ENCODE measurements at regions not wholly inside any gene's neighbourhood (a gene's known extent, or its start where the extent isn't known, plus 50 kb on each side); places are given as distances from the start of the nearest gene placed in this dataset.

DNA sequence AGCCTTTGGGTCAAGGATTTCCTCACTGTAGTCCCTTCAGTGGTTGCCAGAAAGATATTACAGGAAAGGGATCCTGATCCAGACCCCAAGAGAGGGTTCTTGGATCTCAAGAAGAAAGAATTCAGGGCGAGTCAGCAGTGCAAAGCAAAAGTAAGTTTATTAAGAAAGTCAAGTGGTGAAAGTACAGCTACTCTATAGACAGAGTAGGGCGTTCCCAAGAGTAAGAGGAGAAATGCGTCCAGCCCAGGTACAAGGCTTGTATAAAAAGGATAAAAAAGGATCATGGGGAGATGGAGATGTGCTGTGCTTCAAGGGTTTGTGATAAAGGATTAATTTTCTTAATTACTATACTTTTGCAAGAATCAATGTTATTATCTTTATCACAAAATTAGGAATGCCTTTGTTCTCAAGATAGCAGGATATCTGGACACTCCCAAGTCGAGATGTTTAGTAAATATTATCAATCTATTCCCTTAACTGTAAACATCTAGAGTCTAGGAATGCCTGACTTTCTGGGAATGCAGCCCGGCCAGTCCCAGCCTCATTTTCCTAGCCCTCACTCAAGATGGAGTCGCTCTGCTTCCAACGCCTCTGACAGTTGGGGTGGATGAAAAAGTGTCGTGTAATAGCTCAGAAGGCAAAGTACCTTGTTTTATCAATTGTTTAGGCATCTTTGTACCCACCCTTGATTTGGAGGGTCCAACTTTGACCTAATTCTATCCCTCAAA, 360.7 kb downstream of the GPM6A start:
- no peak for DNase-seq

DNA sequence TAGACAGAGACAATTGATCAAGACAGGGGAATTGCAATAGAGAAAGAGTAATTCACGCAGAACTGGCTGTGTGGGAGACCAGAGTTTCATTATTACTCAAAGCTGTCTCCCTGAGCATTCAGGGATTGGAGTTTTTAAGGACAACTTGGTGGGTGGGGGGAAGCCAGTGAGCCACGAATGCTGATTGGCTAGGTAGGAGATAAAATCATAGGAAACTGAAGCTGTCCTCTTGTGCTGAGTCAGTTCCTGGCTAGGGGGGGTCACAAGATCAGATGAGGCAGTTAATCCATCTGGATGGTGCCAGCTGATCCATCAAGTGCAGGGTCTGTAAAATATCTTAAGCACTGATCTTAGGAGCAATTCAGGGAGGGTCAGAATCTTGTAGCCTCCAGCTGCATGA, 358.6 kb downstream of the GPM6A start:
- DNase-seq = no peak

DNA sequence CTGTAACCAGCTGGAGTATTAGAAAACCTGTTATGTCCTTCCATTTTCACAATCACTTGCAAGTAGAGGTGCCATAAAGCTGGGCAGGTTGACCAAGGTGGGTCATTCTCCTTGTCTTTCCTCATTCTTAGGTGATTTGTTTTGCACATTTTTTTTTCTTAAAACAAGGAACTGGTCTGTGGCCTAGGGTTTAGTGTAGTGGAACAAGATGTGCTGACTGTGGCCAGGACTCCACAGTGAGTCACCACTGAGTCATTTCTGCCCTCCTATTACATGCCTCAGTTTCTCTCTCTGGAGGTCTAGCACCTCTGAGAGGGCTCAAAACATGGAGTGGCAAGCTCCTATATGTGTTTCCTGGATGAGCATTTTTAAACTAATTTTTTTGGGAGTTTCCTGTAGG, 355.9 kb downstream of the GPM6A start:
- DNase-seq = no peak

DNA sequence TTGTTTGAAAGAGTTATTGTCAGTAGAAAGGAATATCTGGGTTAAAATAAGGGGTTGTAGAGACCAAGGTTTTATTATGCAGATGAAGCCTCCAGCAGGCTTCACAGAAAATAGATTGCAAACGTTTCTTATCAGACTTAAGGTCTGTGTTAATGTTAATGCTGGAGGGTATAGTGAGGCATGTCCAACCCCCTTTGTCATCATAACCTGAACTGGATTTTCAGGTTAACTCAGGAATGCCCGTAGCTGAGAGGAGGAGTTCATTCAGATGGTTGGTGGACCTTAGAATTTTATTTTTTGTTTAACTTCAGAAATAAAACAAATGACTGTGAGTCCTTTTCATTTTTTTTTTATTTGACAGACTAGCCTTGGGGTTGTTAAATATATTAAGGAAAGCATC, 354.1 kb downstream of the GPM6A start:
- DNase-seq = no peak

DNA sequence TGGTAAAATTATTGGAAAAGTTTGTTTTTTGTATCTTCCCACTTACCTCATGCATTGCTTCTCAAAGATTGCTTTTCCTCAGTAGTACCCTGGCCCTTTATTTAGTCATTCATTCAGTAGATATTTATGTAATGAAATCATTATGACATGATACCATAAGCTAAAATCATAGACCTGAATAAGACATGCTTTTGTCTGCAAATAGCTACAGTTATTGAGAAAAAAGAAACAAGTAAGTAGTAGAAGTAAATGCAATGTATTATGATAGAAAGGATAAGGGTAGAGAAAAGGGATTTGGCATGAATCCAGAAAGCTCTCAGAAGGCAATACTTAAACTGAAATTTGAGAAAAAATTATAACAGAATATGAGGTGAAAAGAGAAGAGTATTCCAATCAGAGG, 352.5 kb downstream of the GPM6A start:
- no peak for DNase-seq

DNA sequence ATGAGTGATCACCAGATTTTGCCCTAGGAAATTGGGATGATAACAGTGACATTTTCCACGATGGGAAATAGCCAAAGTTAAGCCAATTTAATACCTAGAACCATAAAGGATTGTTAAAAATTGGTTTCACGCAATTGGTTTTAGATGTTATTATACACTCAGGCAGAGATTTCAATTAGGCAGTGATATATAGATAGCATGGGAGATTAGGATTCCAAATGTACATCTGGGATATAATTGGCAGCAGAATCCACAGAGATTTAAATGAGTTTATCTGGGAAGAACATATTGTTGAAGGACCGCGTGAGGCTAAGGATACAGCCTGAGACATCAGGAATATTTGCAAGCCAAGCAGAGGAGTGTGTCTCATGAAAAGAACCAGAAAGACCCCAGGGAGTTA, 351.6 kb downstream of the GPM6A start:
- DNase-seq = no peak

DNA sequence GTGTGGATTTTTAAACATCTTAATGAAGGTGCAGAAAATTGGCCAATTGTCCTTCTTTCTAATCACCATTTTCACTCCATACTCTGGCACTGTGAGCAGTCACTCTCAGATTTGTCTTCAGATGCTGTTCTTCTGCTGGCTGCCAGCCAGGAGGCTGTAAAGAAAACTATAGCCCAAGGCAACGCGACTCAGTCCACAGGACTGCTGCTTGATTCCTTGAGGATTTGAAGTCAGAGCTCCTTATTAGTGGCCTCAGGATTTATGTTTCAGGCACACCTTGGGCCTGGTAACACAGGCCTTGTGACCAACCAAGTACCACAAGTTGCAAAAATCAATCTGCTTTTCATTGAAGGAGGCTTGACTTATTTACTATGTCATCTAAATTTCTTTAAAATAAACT, 342.6 kb downstream of the GPM6A start:
- DNase-seq = no peak

DNA sequence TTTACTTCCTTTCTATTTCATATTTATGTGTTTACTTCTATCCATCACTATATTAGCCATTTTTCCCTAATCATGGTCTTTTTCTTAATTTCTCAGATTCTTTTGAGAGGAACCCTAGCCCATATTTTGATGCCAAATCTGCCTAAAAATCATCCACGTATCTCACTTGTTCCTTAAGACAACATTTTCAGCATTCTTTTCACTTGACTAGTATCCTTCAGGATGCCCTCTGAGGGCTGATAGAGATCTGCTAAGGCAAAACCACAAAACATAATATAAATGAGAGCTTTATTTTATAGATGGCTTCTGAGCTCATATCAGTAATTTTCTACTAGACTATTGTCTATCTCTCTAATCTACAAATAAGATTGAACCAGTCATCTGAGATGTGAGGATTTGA, 341.9 kb downstream of the GPM6A start:
- no peak for DNase-seq

DNA sequence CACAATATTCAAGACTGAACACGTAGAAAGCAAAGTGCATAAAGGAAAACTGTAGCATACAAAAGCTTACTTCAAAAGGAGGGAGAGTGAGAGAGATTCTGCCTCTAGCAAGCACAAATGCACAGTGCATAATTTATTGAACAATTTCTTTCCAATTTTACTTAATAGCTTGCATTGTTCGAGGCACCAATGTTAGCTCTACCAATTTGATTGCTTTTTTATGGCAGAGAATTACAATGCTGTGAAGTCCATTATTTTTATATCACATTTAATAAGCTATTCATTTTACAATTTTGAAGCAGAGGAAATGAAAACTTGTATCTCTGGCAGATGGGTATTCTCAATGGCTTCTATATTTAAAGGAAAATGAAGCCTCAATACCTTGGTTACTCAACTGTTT, 331.7 kb downstream of the GPM6A start:
- no peak for DNase-seq

DNA sequence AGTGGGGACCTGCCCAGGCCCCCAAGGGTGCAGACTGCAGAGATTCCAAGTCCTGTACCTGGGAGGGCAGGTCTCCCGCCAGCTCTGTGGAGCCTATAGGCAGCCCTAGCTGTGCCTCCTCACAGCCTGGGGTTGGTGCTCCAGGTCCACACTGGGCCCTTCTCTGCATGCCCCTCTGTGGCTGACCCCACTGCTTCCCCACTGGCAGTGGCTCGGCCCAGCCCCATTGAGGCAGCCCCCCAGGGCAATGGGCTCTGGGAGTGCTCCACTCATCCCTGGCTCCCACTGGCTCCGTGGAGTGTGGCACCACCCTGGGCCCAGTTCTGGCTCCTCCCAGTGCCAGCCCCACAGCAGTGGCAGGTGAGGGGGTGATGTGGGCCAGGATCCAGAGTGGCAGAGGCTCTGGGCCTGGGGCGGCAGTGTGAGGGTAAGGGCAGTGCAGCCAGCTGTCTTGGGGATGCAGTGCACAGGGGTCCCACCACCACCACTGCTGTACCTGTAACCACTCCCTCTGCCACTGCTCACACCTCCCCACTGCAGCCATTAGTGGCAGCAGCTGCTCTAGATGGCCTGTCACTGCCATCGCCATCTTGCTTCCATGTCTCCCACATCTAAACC, 312.2 kb downstream of the GPM6A start:
- no peak for DNase-seq

DNA sequence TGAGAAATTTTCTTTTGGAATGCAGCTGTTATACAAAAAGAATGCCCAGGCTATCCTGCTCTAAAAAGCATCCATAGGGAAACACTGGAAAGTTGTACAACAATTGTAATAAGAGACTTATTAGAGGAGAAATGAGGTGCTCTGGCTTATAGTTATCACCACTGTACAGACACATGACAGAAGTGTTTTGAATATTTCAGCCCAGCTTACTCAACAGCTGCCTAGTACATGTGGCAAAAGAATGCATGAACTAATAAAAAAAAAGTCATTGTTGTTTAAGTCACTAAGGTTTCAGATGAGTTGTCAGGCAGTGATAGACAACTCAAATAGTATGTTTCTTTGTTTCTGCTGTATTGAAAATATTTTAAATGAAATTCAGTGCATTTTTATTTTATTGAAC, 307.7 kb downstream of the GPM6A start:
- peak; percentile 35 for DNase-seq

DNA sequence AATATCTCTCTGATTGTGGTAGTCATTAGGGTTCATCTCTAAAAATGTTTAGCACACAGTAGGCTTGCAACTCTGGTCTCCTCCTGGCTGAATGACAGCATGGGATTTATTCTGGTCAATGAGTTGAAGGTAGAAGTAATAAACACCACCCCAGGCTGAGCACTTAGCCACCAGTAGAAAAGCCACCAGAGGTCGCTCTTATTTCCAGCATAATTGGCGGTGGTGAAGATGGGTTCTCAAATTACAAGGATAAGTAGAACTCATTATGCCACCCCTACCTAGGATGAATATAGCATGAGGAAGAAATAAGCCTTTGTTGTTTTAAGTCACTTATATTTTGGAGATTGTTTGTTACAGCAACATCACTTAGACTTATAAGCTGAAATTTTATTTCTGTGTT, 302.7 kb downstream of the GPM6A start:
- DNase-seq = no peak

DNA sequence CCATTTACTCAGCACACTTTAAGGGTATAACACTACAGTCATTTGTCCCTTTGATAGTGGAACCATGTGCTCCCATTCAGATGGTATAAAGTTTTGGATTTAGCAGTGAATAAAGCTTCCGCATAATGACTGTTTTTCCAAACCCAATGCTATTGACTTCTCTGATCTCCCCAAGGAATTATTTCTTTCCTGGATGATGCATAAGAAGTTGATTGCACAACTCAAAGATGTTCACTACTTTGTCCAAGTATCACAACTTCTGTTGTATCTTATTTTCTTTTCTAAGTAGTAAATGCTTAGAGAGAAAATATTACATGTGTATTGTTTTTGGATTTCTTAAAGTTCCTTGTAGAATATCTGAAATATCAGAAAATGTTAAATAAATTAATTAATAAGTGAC, 300.2 kb downstream of the GPM6A start:
- DNase-seq = no peak

DNA sequence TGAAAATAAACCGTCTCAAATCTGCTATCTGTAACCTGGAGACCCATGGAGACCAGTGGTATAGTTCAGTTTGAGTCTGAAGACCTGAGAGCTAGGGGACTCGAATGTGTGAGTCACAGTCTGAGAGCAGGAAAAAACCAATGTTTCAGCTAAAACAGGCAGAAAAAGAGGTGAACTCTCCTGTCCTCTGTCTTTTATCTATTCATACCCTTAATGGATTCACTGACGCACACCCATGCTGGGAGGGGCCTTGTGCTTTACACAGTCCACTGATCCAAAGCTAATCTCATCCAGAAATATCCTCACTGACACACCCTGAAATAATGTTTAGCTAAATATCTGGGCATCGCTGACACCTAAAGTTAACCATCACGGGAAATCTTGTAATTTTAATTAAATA, 297.9 kb downstream of the GPM6A start:
- no peak for DNase-seq

DNA sequence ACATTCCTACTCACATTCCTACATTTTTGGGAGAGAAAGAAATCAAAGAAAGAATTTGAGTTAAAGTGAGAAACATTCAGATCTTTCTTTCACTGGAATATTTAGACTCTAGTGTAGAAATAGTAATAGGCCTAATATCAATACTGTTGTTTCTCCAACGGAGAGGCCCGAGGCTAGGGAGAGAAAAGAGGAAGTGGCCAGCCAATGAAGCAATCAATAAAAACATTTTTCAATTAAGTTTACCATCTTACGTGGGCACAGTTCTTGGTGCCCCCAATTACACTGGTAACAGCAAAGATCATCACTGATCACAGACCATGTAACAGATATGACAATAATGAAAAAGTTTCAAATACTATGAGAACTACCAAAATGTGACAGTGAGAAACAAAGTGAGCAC, 281.4 kb downstream of the GPM6A start:
- DNase-seq = no peak

DNA sequence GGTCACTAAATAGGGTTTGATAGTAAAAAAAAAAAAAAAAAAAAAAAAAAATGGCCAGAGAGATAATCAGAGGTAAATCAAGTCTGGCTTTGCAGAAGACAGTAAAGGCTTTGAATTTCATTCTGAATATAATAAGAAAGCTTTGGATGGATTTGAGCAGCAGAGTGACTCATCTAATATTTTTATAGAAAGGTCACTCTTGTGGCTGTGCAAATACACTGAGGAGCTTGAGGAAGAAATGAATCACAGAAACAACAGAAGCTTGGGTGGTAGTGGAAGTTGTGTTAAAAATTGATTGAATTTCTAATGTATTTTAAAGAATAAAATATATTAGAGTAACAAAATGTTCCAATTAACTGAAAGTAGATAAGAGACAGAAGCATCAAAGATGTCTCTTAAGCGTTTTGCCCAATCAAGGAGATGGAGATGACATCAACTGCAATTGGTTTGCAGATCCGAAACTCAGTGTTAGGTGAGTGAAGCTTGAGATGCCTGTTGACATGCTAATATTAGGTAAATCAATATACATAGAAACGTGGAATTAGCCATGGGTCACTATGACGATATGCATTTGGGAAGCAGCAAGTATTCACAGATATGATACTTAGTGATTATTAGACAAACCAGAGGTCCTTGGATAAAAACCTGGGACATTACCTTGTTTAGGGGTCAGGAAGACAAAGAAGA, 280.5 kb downstream of the GPM6A start:
- no peak for DNase-seq

DNA sequence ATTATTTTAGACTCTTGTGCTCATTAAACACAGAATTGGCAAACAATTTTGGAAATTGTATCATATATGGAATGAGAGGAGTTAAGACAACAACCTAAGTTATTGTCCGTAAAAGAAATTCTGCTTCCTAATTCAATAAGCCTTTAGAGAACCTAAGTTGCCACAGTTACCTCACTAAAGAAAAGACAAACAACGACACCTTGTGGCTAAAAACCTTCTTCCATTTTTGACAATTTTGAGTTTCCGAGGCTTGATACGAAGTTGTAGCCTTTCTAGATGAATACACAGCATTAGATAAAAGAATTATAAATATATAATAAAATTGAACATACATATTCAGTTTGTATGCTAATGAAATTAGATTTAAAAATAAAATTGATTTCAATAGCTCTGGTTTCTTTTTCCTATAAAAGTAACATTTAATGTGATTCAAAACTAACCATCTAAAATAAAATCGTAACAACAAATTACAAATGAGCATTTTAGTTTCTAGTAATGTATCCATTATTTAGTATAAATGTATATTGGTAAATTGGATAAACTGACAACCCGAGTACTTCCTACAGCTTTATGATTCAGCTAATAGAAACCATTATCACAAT, 275.1 kb downstream of the GPM6A start:
- peak; percentile 31 for DNase-seq

DNA sequence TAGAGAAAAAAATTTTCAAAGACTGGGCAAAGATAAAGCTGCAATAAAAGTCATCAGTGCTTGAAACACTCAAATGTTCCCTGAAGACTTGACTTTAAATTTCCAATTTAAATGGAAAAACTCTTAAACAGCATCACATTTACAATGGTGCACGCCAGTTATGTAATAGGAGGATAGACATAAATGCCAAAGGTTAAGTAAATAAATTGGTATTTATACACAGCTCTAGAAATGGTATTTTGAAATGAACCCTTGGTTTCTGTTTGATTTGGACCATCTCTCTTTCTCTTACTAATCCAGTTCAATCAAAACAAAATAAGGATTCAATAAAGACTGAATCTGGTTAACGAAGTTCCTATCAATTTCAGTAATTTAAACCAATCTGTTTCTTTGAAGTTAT, 272.6 kb downstream of the GPM6A start:
- no peak for DNase-seq

DNA sequence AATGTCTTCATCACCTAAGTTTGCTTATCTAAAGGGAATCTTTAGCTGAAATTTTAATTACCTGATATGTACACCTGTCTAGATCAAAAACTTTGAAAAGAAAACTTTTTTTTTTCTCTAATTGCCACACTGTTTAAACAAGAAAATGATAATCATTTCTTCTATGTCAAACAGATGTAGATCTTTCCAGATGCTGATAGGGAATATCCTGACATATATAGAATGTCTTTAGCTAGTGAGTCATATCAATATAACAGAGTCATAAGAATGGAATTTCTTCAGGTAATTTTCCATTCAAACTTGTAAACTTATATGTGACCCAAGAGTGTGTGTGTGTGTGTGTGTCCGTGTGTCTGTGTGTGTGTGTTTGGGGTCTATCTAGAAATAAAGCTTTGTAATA, 271.9 kb downstream of the GPM6A start:
- no peak for DNase-seq

DNA sequence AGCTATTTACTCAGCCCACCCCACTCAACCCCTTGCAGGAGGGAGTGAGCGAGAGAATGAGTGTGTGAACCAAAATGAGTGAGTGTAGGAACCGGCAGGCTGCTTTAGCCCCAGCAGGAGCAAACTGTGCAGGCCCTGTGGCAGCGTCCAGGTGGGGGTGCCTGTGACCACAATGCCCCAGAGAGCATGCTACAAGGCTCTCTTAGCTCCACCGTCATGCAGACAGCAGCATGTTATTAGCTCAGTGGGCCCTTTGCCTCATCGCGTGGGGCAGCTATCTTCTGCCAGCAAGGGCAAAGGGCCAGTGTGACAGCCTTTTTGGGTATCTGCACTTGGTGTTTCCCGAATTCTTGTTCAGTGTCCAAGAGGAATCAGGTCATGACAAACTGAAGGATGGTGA, 271.3 kb downstream of the GPM6A start:
- DNase-seq = no peak

DNA sequence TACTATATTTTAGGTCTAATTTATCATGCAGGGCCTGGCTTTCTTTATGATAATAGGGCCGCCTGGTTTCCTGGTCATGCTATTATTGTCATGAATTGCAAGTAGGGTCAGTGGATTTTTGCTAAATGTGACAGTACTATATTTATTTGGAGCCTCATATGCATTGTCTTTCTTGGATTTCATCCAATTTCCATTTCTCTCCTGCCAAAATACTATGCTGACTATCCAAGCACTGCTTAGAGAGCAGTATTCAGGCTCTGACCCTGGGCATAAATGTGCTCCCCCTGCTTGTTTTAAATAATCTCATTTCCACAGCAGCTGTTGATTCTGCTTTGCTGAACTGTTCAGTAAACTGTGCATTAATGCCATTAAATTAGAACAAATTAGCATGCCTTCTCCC, 269.3 kb downstream of the GPM6A start:
- no peak for DNase-seq

DNA sequence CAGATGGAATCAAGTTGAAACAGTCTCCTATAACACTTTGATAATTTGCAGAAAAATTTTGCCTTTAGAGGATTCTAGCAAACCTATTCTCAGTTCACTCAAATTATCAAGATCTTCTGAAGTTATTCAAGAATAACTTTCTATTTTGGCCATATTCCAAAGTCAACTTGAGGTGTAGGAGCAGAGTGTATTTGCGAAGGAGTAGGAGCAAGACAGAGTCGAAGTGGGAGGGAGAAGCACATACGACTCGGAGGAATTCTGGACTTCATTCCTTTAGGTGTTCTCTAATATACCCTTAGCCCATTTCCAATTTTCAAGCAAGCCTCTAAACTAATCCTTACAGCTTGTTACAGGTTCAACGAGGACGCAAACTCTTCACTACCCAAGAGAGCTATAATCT, 252.9 kb downstream of the GPM6A start:
- DNase-seq = no peak

DNA sequence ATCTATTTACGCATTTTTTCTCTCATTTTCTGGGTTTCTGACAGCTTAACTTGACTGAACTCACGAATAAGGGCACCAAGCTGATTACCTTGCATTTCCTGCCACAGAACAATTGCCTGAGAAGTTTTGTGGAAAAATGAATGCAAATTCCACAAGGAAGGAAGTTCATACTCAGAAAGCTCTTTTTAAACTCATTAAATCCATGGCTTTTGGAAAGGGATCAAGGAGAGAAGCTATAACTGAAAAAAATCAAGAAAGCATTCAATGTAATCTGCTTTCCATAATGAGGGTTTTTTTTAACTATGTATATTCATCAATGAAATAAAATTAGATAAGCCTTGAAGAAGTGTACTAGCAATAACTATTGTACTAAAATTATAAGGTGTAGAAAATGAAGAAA, 252.5 kb downstream of the GPM6A start:
- DNase-seq = no peak

DNA sequence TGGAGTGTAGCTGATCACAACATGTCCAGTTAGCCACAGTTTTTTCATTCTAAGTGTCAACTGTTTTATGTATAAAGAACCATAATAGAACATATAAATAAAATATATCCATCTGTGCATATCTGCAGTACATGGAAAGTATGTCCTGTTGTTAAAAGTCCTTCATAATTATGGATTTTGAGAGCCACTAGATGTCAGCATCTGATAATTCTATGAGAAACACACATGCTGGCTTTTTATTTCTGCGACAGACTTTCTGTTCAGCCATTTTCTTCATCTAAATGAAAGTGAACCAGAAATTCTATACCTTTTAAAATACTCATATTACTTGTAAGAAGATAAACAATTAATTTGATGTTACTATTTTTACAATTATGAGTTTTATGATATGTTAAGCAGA, 251.5 kb downstream of the GPM6A start:
- peak; percentile 18 for DNase-seq

Measured in NCI-H526 treated with DMSO at 0.1 percent for 48 hours (cell line).